HepG2 (cell line): ENCODE measurements at regions not wholly inside any gene's neighbourhood (a gene's known extent, or its start where the extent isn't known, plus 50 kb on each side); places are given as distances from the start of the nearest gene placed in this dataset.

Experiments used
- ATAC-seq: fragments of 200-7000 bp; cut with Tn5 transposase; 3 replicates; pipeline ENCODE4 v1.9.1; 2020; ENCODE audit warnings: mild to moderate bottlenecking, moderate library complexity
- BruUV-seq: library from RNA; stranded (reverse); fragments of 400-500 nt; replicated peaks from 2 replicates; lab custom pipeline; 2021; lab: Mats Ljungman, UMichigan
- CTCF ChIA-PET: fragments of 300-600 bp; formaldehyde crosslinking; extraction: SDS; loops from one replicate; lab custom pipeline; 2021; ENCODE audit warnings: low total read pairs, inconsistent platforms, low intra/inter-chr PET ratio; lab: Yijun Ruan, JAX
- POLR2A ChIA-PET: fragments of 350-600 bp; sonication (Branson Sonifier 250); formaldehyde crosslinking; loops from one replicate; lab custom pipeline; 2020; ENCODE audit warnings: antibody characterized with exemption, inconsistent platforms; lab: Yijun Ruan, JAX
- DNase-seq: peaks from one replicate; pipeline ENCODE4 v3.0.0-alpha.2; 2015; ENCODE audit warnings: low spot score
- FAIRE-seq: peaks from 3 replicates; lab custom pipeline; 2011; peaks lifted over from hg19 to GRCh38; lab: Jason Lieb, UNC
- H2AFZ ChIP-seq: one replicate; pipeline ENCODE4 v1.6.1; 2011; ENCODE audit warnings: low read length, inconsistent platforms
- H3K27ac ChIP-seq: fragments of 300-600 bp; 3 replicates; pipeline ENCODE4 v1.8.0; 2011; ENCODE audit warnings: mixed run types, mild to moderate bottlenecking, mixed read lengths, low read length, inconsistent platforms; ENCODE audit not compliant: insufficient read depth; ENCODE audit errors: extremely low read length
- H3K27me3 ChIP-seq, 2 experiments: fragments of 200-600 bp in 1 of 2; 2 replicates in 1 of 2; 3 replicates in 1 of 2; pipeline versions ENCODE4 v1.6.0 to v1.8.0; 2011; ENCODE audit warnings: low read length in 2 of 2, mild to moderate bottlenecking in 2 of 2, moderate library complexity in 2 of 2, inconsistent platforms in 1 of 2; ENCODE audit not compliant: insufficient read depth in 2 of 2, control insufficient read depth in 1 of 2
- H3K36me3 ChIP-seq, 2 experiments: fragments of 200-600 bp in 1 of 2; replicated peaks in 1 of 2; 2 replicates in 1 of 2; 3 replicates in 1 of 2; pipeline versions ENCODE4 v1.5.1 to v1.8.0; 2011; ENCODE audit warnings: low read length in 2 of 2, inconsistent platforms in 1 of 2; ENCODE audit not compliant: insufficient read depth in 2 of 2, control insufficient read depth in 1 of 2
- H3K4me1 ChIP-seq: 2 replicates; pipeline ENCODE4 v1.5.1; 2012; ENCODE audit warnings: low read length, inconsistent platforms; ENCODE audit not compliant: insufficient read depth
- H3K4me2 ChIP-seq: 2 replicates; pipeline ENCODE4 v1.6.0; 2011; ENCODE audit warnings: low read depth, low read length, inconsistent platforms
- H3K4me3 ChIP-seq, 3 experiments: fragments of 200-600 bp in 1 of 3; sonication (generic), shearing (Covaris generic) in 1 of 3; replicated peaks in 1 of 3; 2 replicates each; pipeline ENCODE4 v1.5.1; 2011 to 2016; ENCODE audit warnings: low read length in 3 of 3, inconsistent platforms in 2 of 3, low read depth in 2 of 3, mild to moderate bottlenecking in 2 of 3, control low read depth in 1 of 3, mixed read lengths in 1 of 3; ENCODE audit not compliant: insufficient read depth in 1 of 3
- H3K79me2 ChIP-seq: one replicate; pipeline ENCODE4 v1.6.1; 2011; ENCODE audit warnings: low read length, inconsistent platforms; ENCODE audit not compliant: insufficient read depth
- H3K9ac ChIP-seq: 2 replicates; pipeline ENCODE4 v1.6.0; 2011; ENCODE audit warnings: mild to moderate bottlenecking, low read depth, low read length, inconsistent platforms; ENCODE audit not compliant: insufficient read depth
- H3K9me3 ChIP-seq: 2 replicates; pipeline ENCODE4 v1.5.1; 2012; ENCODE audit warnings: mild to moderate bottlenecking, low read length
- H4K20me1 ChIP-seq: 2 replicates; pipeline ENCODE4 v1.6.0; 2011; ENCODE audit warnings: inconsistent platforms, mild to moderate bottlenecking, low read length, moderate library complexity; ENCODE audit not compliant: insufficient read depth
- ADNP ChIP-seq: sonication (generic); formaldehyde crosslinking; IDR thresholded peaks from 2 replicates; pipeline ENCODE4 v1.4.0; 2020; ENCODE audit warnings: missing genetic modification reagents
- BCL6 ChIP-seq: IDR thresholded peaks from 2 replicates; pipeline ENCODE4 v1.6.1; 2016; ENCODE audit warnings: missing genetic modification reagents, missing compliant biosample characterization
- FLYWCH1 ChIP-seq: sonication (generic); formaldehyde crosslinking; IDR thresholded peaks from 2 replicates; pipeline ENCODE4 v1.8.1; 2023; ENCODE audit warnings: mild to moderate bottlenecking, missing genetic modification reagents
- MTA3 ChIP-seq: sonication (generic); formaldehyde crosslinking; IDR thresholded peaks from 2 replicates; pipeline ENCODE4 v1.4.0; 2020; ENCODE audit warnings: missing genetic modification reagents
- MZF1 ChIP-seq: sonication (generic); formaldehyde crosslinking; IDR thresholded peaks from 2 replicates; pipeline ENCODE4 v1.8.1; 2023; ENCODE audit warnings: mild to moderate bottlenecking, missing genetic modification reagents, borderline replicate concordance
- PHF20 ChIP-seq: sonication (generic); formaldehyde crosslinking; IDR thresholded peaks from 2 replicates; pipeline ENCODE4 v1.5.0; 2020; ENCODE audit warnings: mild to moderate bottlenecking, missing genetic modification reagents
- REL ChIP-seq: sonication (generic); formaldehyde crosslinking; conservative IDR thresholded peaks from 2 replicates; pipeline ENCODE4 v1.8.0; 2022; ENCODE audit warnings: mild to moderate bottlenecking, missing genetic modification reagents, moderate library complexity
- SALL2 ChIP-seq: sonication (generic); formaldehyde crosslinking; IDR thresholded peaks from 2 replicates; pipeline ENCODE4 v1.8.1; 2023; ENCODE audit warnings: mild to moderate bottlenecking, missing genetic modification reagents, inconsistent platforms
- SP1 ChIP-seq, 2 experiments: fragments of 450-650 bp in 1 of 2; sonication (generic) in 1 of 2; formaldehyde crosslinking in 1 of 2; IDR thresholded peaks; 2 replicates each; pipeline versions ENCODE4 v1.4.0 to v1.6.1; 2016 to 2020; ENCODE audit warnings: missing genetic modification reagents in 1 of 2
- ZMYM3 ChIP-seq: sonication (generic); formaldehyde crosslinking; IDR thresholded peaks from 2 replicates; pipeline ENCODE4 v1.5.1; 2020; ENCODE audit warnings: mild to moderate bottlenecking, missing genetic modification reagents
- ZNF547 ChIP-seq: sonication (generic); formaldehyde crosslinking; IDR thresholded peaks from 2 replicates; pipeline ENCODE4 v1.5.1; 2020; ENCODE audit warnings: mild to moderate bottlenecking, missing genetic modification reagents
- ZNF781 ChIP-seq: sonication (generic); formaldehyde crosslinking; IDR thresholded peaks from 2 replicates; pipeline ENCODE4 v1.5.1; 2020; ENCODE audit warnings: borderline replicate concordance, mild to moderate bottlenecking, missing genetic modification reagents; ENCODE audit errors: not compliant biosample characterization
- ZNF850 ChIP-seq: sonication (generic); formaldehyde crosslinking; conservative IDR thresholded peaks from 2 replicates; pipeline ENCODE4 v1.9.0; 2021; ENCODE audit warnings: mild to moderate bottlenecking, missing genetic modification reagents
- WGBS: methylation state at CpG from one replicate; pipeline ENCODE4 v1.1.6; 2017; ENCODE audit warnings: low lambda C conversion rate; 5-methylcytosine and 5-hydroxymethylcytosine counted together
- in situ Hi-C: cut with HindIII; loops from 2 replicates; pipeline ENCODE4 v1.10.0; 2017; ENCODE audit warnings: low pct_unique_long_range_greater_than_20kb; ENCODE audit not compliant: extremely low pct_ligation_motif_present
- intact Hi-C: fragments of 100-400 bp; cut with micrococcal nuclease; formaldehyde crosslinking; loops from one replicate; pipeline ENCODE4 v1.10.0; 2022; ENCODE audit not compliant: unreplicated experiment
- TF ChIP-seq, protein P1 (sequence below): sonication (generic); formaldehyde crosslinking; IDR thresholded peaks from 2 replicates; pipeline ENCODE4 v1.8.1; 2023; ENCODE audit warnings: missing genetic modification reagents, mild to moderate bottlenecking, borderline replicate concordance
- TF ChIP-seq, protein P2 (sequence below): sonication (generic); formaldehyde crosslinking; IDR thresholded peaks from 2 replicates; pipeline ENCODE4 v1.5.0; 2020; ENCODE audit warnings: mild to moderate bottlenecking, missing genetic modification reagents, borderline replicate concordance
- TF ChIP-seq, protein P3 (sequence below): sonication (generic); formaldehyde crosslinking; IDR thresholded peaks from 2 replicates; pipeline ENCODE4 v1.9.0; 2021; ENCODE audit warnings: mild to moderate bottlenecking, missing genetic modification reagents
- TF ChIP-seq, protein P4 (sequence below): sonication (generic); formaldehyde crosslinking; IDR thresholded peaks from 2 replicates; pipeline ENCODE4 v1.4.0; 2020; ENCODE audit warnings: missing genetic modification reagents

DNA sequence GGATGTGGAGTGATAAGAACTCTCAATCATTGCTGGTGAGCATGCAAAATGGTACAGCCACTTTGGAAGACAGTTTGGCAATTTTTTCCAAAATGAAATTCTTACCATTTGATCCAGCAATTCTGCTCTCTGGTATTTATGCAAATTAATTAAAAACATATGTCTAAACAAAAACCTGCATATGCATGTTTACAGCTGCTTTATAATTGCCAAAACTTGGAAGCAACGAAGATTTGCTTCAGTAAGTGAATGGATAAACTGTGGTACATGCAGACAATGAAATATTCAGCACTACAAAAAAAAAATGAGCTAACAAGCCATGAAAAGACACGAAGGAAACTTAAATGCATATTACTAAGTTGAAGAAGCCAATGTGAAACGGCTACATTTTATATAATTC is 55.5 kb upstream of the SMLR1 start:
- TF ChIP-seq FLYWCH1 (CRISPR knock-in tag) = no peak
- no peak for TF ChIP-seq ZNF781 (CRISPR knock-in tag)
- TF ChIP-seq ZMYM3 (CRISPR knock-in tag) = no peak
- TF ChIP-seq MZF1 (CRISPR knock-in tag) = no peak
- no peak for TF ChIP-seq PHF20 (CRISPR knock-in tag)
- no peak for TF ChIP-seq BCL6 (CRISPR knock-in tag)
- TF ChIP-seq, protein P1, sequence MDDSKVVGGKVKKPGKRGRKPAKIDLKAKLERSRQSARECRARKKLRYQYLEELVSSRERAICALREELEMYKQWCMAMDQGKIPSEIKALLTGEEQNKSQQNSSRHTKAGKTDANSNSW (CRISPR knock-in tag) = no peak
- TF ChIP-seq, protein P2, sequence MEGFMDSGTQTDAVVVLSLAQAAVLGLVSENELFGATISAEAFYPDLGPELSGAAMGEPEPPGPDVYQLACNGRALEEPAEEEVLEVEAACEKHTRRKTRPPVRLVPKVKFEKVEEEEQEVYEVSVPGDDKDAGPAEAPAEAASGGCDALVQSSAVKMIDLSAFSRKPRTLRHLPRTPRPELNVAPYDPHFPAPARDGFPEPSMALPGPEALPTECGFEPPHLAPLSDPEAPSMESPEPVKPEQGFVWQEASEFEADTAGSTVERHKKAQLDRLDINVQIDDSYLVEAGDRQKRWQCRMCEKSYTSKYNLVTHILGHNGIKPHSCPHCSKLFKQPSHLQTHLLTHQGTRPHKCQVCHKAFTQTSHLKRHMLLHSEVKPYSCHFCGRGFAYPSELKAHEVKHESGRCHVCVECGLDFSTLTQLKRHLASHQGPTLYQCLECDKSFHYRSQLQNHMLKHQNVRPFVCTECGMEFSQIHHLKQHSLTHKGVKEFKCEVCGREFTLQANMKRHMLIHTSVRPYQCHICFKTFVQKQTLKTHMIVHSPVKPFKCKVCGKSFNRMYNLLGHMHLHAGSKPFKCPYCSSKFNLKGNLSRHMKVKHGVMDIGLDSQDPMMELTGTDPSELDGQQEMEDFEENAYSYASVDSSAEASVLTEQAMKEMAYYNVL (CRISPR knock-in tag) = no peak
- TF ChIP-seq, protein P3, sequence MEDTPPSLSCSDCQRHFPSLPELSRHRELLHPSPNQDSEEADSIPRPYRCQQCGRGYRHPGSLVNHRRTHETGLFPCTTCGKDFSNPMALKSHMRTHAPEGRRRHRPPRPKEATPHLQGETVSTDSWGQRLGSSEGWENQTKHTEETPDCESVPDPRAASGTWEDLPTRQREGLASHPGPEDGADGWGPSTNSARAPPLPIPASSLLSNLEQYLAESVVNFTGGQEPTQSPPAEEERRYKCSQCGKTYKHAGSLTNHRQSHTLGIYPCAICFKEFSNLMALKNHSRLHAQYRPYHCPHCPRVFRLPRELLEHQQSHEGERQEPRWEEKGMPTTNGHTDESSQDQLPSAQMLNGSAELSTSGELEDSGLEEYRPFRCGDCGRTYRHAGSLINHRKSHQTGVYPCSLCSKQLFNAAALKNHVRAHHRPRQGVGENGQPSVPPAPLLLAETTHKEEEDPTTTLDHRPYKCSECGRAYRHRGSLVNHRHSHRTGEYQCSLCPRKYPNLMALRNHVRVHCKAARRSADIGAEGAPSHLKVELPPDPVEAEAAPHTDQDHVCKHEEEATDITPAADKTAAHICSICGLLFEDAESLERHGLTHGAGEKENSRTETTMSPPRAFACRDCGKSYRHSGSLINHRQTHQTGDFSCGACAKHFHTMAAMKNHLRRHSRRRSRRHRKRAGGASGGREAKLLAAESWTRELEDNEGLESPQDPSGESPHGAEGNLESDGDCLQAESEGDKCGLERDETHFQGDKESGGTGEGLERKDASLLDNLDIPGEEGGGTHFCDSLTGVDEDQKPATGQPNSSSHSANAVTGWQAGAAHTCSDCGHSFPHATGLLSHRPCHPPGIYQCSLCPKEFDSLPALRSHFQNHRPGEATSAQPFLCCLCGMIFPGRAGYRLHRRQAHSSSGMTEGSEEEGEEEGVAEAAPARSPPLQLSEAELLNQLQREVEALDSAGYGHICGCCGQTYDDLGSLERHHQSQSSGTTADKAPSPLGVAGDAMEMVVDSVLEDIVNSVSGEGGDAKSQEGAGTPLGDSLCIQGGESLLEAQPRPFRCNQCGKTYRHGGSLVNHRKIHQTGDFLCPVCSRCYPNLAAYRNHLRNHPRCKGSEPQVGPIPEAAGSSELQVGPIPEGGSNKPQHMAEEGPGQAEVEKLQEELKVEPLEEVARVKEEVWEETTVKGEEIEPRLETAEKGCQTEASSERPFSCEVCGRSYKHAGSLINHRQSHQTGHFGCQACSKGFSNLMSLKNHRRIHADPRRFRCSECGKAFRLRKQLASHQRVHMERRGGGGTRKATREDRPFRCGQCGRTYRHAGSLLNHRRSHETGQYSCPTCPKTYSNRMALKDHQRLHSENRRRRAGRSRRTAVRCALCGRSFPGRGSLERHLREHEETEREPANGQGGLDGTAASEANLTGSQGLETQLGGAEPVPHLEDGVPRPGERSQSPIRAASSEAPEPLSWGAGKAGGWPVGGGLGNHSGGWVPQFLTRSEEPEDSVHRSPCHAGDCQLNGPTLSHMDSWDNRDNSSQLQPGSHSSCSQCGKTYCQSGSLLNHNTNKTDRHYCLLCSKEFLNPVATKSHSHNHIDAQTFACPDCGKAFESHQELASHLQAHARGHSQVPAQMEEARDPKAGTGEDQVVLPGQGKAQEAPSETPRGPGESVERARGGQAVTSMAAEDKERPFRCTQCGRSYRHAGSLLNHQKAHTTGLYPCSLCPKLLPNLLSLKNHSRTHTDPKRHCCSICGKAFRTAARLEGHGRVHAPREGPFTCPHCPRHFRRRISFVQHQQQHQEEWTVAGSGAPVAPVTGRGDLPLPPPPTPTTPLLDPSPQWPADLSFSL (CRISPR knock-in tag) = no peak
- TF ChIP-seq MTA3 = no peak
- TF ChIP-seq, protein P4, sequence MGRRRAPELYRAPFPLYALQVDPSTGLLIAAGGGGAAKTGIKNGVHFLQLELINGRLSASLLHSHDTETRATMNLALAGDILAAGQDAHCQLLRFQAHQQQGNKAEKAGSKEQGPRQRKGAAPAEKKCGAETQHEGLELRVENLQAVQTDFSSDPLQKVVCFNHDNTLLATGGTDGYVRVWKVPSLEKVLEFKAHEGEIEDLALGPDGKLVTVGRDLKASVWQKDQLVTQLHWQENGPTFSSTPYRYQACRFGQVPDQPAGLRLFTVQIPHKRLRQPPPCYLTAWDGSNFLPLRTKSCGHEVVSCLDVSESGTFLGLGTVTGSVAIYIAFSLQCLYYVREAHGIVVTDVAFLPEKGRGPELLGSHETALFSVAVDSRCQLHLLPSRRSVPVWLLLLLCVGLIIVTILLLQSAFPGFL = no peak
- no peak for TF ChIP-seq SP1 (IDR thresholded peaks at IDR 0.05)
- no peak for TF ChIP-seq SP1 (CRISPR knock-in tag; IDR thresholded peaks at IDR 0.05)
- no peak for TF ChIP-seq SALL2 (CRISPR knock-in tag)
- TF ChIP-seq ZNF850 (CRISPR knock-in tag) = no peak
- TF ChIP-seq ADNP (CRISPR knock-in tag) = no peak
- TF ChIP-seq ZNF547 (CRISPR knock-in tag) = no peak
- TF ChIP-seq REL = no peak
- 3% methylated on average over 3 of the region's 3 CpGs for WGBS

More for the DNA sequence above, 55.5 kb upstream of the SMLR1 start:
- Histone ChIP-seq H3K27me3 (peaks cover 0 to 2% of the 10 kb centered on the region in 2 experiments; a peak in 1 of 5 replicates), H3K36me3 (no peaks in the 10 kb centered on the region), H3K4me2 (no peak overlapping the region), H3K27ac (no peak overlapping the region), H4K20me1 (no peaks in the 10 kb centered on the region), H3K9ac (no peak overlapping the region), H3K4me1 (no peaks in the 10 kb centered on the region), H3K9me3 (no peaks in the 10 kb centered on the region), H3K79me2 (no peaks in the 10 kb centered on the region), H3K4me3 (no peak overlapping the region), H2AFZ (no peak overlapping the region)
- DNase-seq = no peak
- no peak for ATAC-seq
- no TSS peak for BruUV-seq
- CTCF ChIA-PET = no interaction called here
- intact Hi-C loops = no loop called here
- in situ Hi-C loops = no loop called here
- no peak for FAIRE-seq
- POLR2A ChIA-PET = no interaction called here
